ENCODE measurements at regions not wholly inside any gene's neighbourhood (a gene's known extent, or its start where the extent isn't known, plus 50 kb on each side); places are given as distances from the start of the nearest gene placed in this dataset.
A peak's percentile ranks its signal among the peaks of the same experiment; 100 is the strongest.

GRCh38 chr6:71474942-71475341 is 186.3 kb downstream of the OGFRL1 start:
- no peak overlapping the region for H3K27ac ChIP-seq
- no peaks in the 10 kb centered on the region for H3K27me3 ChIP-seq (replicated peaks)
- DNase-seq: no peak
- no peak overlapping the region for H3K4me3 ChIP-seq (ENCODE audit: low read depth, low read length)
- in situ Hi-C loops (cut with HindIII; ENCODE audit: low pct_ligation_motif_present, low sequenced_read_pairs): loop anchor here (25.0 kb wide), 1 partner anchor 88 kb away; no protein-coding TSS in a partner anchor
- no peak for TF ChIP-seq CTCF (IDR thresholded peaks at IDR 0.05; ENCODE audit: low read depth, low read length, missing control alignments)
- H3K36me3 ChIP-seq (replicated peaks): no peaks in the 10 kb centered on the region

GRCh38 chr6:71476371-71476770 is 187.8 kb downstream of the OGFRL1 start:
- no peak for TF ChIP-seq CTCF (IDR thresholded peaks at IDR 0.05; ENCODE audit: low read depth, low read length, missing control alignments)
- Histone ChIP-seq H3K4me3 (ENCODE audit: low read depth, low read length) (no peak overlapping the region), H3K27ac (no peak overlapping the region), H3K27me3 (replicated peaks) (no peaks in the 10 kb centered on the region), H3K36me3 (replicated peaks) (no peaks in the 10 kb centered on the region)
- no peak for DNase-seq
- in situ Hi-C loops (cut with HindIII; ENCODE audit: low pct_ligation_motif_present, low sequenced_read_pairs): loop anchor here (25.0 kb wide), 1 partner anchor 89 kb away; no protein-coding TSS in a partner anchor

- in situ Hi-C loops (cut with HindIII; ENCODE audit: low pct_ligation_motif_present, low sequenced_read_pairs): loop anchor here (25.0 kb wide), 1 partner anchor 90 kb away; no protein-coding TSS in a partner anchor
- no peak for DNase-seq
- H3K4me3 ChIP-seq (ENCODE audit: low read depth, low read length): no peak overlapping the region
- TF ChIP-seq CTCF (IDR thresholded peaks at IDR 0.05; ENCODE audit: low read depth, low read length, missing control alignments): no peak
- H3K27ac ChIP-seq: no peak overlapping the region
- H3K27me3 ChIP-seq (replicated peaks): no peaks in the 10 kb centered on the region
- H3K36me3 ChIP-seq (replicated peaks): no peaks in the 10 kb centered on the region
These were observed 188.3 kb downstream of the OGFRL1 start for GRCh38 chr6:71476872-71477271.

- no peak for TF ChIP-seq CTCF (IDR thresholded peaks at IDR 0.05; ENCODE audit: low read depth, low read length, missing control alignments)
- peak; percentile 79 for DNase-seq
- no peak overlapping the region for H3K4me3 ChIP-seq (ENCODE audit: low read depth, low read length)
- H3K27ac ChIP-seq: peak overlapping the region; percentile 90
- no peaks in the 10 kb centered on the region for H3K36me3 ChIP-seq (replicated peaks)
- H3K27me3 ChIP-seq (replicated peaks): no peaks in the 10 kb centered on the region
- in situ Hi-C loops (cut with HindIII; ENCODE audit: low pct_ligation_motif_present, low sequenced_read_pairs): loop anchor here (25.0 kb wide), 1 partner anchor 92 kb away; no protein-coding TSS in a partner anchor
These were observed 190.4 kb downstream of the OGFRL1 start for GRCh38 chr6:71478834-71479541.

- Histone ChIP-seq H3K4me3 (ENCODE audit: low read depth, low read length) (no peak overlapping the region), H3K27me3 (replicated peaks) (no peaks in the 10 kb centered on the region), H3K27ac (no peak overlapping the region), H3K36me3 (replicated peaks) (no peaks in the 10 kb centered on the region)
- TF ChIP-seq CTCF (IDR thresholded peaks at IDR 0.05; ENCODE audit: low read depth, low read length, missing control alignments): no peak
- DNase-seq: no peak
- in situ Hi-C loops (cut with HindIII; ENCODE audit: low pct_ligation_motif_present, low sequenced_read_pairs): loop anchor here (25.0 kb wide), 1 partner anchor 93 kb away; no protein-coding TSS in a partner anchor
These were observed 192.0 kb downstream of the OGFRL1 start for GRCh38 chr6:71480577-71480976.

Measured in brain microvascular endothelial cell (primary cell).